SK-N-SH treated with all-trans-retinoic acid at 6 μM for 48 hours (cell line): ENCODE measurements at regions not wholly inside any gene's neighbourhood (a gene's known extent, or its start where the extent isn't known, plus 50 kb on each side); places are given as distances from the start of the nearest gene placed in this dataset.

ENCODE experiments used
- ATAC-seq: fragments of 200-7000 bp; cut with Tn5 transposase; 3 replicates; pipeline ENCODE4 v1.9.1; 2020; ENCODE audit warnings: mild to moderate bottlenecking, moderate library complexity
- ARNTL ChIP-seq: fragments of 450-650 bp; formaldehyde crosslinking; IDR thresholded peaks from 2 replicates; pipeline ENCODE4 v1.5.0; 2020; ENCODE audit warnings: low read depth, mild to moderate bottlenecking, moderate library complexity, borderline replicate concordance
- CSDC2 ChIP-seq: fragments of 250-450 bp; sonication (Bioruptor Pico); IDR thresholded peaks from 2 replicates; pipeline ENCODE4 v1.5.0; 2020; ENCODE audit warnings: mild to moderate bottlenecking, moderate library complexity
- ESRRG ChIP-seq: fragments of 250-450 bp; sonication (Bioruptor Pico); IDR thresholded peaks from 2 replicates; pipeline ENCODE4 v1.6.1; 2021; ENCODE audit warnings: mild to moderate bottlenecking
- GLIS3 ChIP-seq: fragments of 250-450 bp; sonication (Bioruptor Pico); IDR thresholded peaks from 2 replicates; pipeline ENCODE4 v1.5.0; 2020; ENCODE audit warnings: mild to moderate bottlenecking, moderate library complexity
- ISL1 ChIP-seq: fragments of 250-450 bp; sonication (Bioruptor Pico); IDR thresholded peaks from 2 replicates; pipeline ENCODE4 v2.1.2; 2022; ENCODE audit warnings: mild to moderate bottlenecking, moderate library complexity
- OSR1 ChIP-seq: fragments of 250-450 bp; sonication (Bioruptor Pico); IDR thresholded peaks from 2 replicates; pipeline ENCODE4 v1.8.0; 2022; ENCODE audit warnings: moderate library complexity, mild to moderate bottlenecking, inconsistent platforms
- PATZ1 ChIP-seq: fragments of 250-450 bp; sonication (Bioruptor Pico); IDR thresholded peaks from 2 replicates; pipeline ENCODE4 v1.8.0; 2020; ENCODE audit warnings: mild to moderate bottlenecking, moderate library complexity, borderline replicate concordance
- PPARA ChIP-seq: fragments of 250-450 bp; sonication (Bioruptor Pico); IDR thresholded peaks from 2 replicates; pipeline ENCODE4 v1.5.0; 2020; ENCODE audit warnings: mild to moderate bottlenecking, borderline replicate concordance
- RARB ChIP-seq: fragments of 250-450 bp; sonication (Bioruptor Pico); IDR thresholded peaks from 2 replicates; pipeline ENCODE4 v1.8.0; 2021; ENCODE audit warnings: mild to moderate bottlenecking, moderate library complexity
- TOX ChIP-seq: fragments of 250-450 bp; sonication (Bioruptor Pico); IDR thresholded peaks from 2 replicates; pipeline ENCODE4 v1.8.0; 2021; ENCODE audit warnings: mild to moderate bottlenecking, moderate library complexity, borderline replicate concordance
- ZC3H10 ChIP-seq: fragments of 250-450 bp; sonication (Bioruptor Pico); IDR thresholded peaks from 2 replicates; pipeline ENCODE4 v1.5.1; 2021; ENCODE audit warnings: mild to moderate bottlenecking, moderate library complexity
- ZFP3 ChIP-seq: fragments of 250-450 bp; sonication (Bioruptor Pico); IDR thresholded peaks from 2 replicates; pipeline ENCODE4 v1.5.0; 2020; ENCODE audit warnings: mild to moderate bottlenecking, moderate library complexity
- ZFP30 ChIP-seq: fragments of 450-650 bp; formaldehyde crosslinking; IDR thresholded peaks from 2 replicates; pipeline ENCODE4 v1.5.0; 2022; ENCODE audit warnings: mild to moderate bottlenecking, moderate library complexity
- ZNF565 ChIP-seq: fragments of 450-650 bp; formaldehyde crosslinking; conservative IDR thresholded peaks from 2 replicates; pipeline ENCODE4 v1.5.0; 2020; ENCODE audit warnings: low read depth, mild to moderate bottlenecking, moderate library complexity
- ZNF70 ChIP-seq: fragments of 450-650 bp; formaldehyde crosslinking; IDR thresholded peaks from 2 replicates; pipeline ENCODE4 v1.5.0; 2020; ENCODE audit warnings: mild to moderate bottlenecking, moderate library complexity
- ZNF8 ChIP-seq: fragments of 450-650 bp; formaldehyde crosslinking; IDR thresholded peaks from 2 replicates; pipeline ENCODE4 v1.5.0; 2020; ENCODE audit warnings: mild to moderate bottlenecking, moderate library complexity
- TF ChIP-seq, protein P1 (sequence below): fragments of 250-450 bp; sonication (Bioruptor Pico); IDR thresholded peaks from 2 replicates; pipeline ENCODE4 v1.5.1; 2021; ENCODE audit warnings: mild to moderate bottlenecking, moderate library complexity
- TF ChIP-seq, protein P2 (sequence below): fragments of 250-450 bp; sonication (Bioruptor Pico); IDR thresholded peaks from 2 replicates; pipeline ENCODE4 v1.5.0; 2020; ENCODE audit warnings: mild to moderate bottlenecking, moderate library complexity
- TF ChIP-seq, protein P3 (sequence below): fragments of 250-450 bp; sonication (Bioruptor Pico); IDR thresholded peaks from 2 replicates; pipeline ENCODE4 v1.5.1; 2020; ENCODE audit warnings: low read depth, mild to moderate bottlenecking, moderate library complexity
- TF ChIP-seq, protein P4 (sequence below): fragments of 250-450 bp; sonication (Bioruptor Pico); IDR thresholded peaks from 2 replicates; pipeline ENCODE4 v1.8.0; 2021; ENCODE audit warnings: low read depth, mild to moderate bottlenecking, moderate library complexity, borderline replicate concordance

GRCh38 chr3:74343391-74343790, 271.1 kb downstream of the CNTN3 start:
- TF ChIP-seq ARNTL (CRISPR knock-in tag): no peak
- TF ChIP-seq ESRRG (CRISPR knock-in tag): no peak
- TF ChIP-seq, protein P1, sequence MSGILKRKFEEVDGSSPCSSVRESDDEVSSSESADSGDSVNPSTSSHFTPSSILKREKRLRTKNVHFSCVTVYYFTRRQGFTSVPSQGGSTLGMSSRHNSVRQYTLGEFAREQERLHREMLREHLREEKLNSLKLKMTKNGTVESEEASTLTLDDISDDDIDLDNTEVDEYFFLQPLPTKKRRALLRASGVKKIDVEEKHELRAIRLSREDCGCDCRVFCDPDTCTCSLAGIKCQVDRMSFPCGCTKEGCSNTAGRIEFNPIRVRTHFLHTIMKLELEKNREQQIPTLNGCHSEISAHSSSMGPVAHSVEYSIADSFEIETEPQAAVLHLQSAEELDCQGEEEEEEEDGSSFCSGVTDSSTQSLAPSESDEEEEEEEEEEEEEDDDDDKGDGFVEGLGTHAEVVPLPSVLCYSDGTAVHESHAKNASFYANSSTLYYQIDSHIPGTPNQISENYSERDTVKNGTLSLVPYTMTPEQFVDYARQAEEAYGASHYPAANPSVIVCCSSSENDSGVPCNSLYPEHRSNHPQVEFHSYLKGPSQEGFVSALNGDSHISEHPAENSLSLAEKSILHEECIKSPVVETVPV (CRISPR knock-in tag): no peak
- TF ChIP-seq TOX (CRISPR knock-in tag): no peak
- TF ChIP-seq ISL1 (CRISPR knock-in tag): no peak
- no peak for ATAC-seq

- ATAC-seq: no peak
- TF ChIP-seq CSDC2 (CRISPR knock-in tag) (no peak), ZFP3 (CRISPR knock-in tag) (no peak), ISL1 (CRISPR knock-in tag) (no peak), ZNF70 (CRISPR knock-in tag) (no peak), ZFP30 (CRISPR knock-in tag) (no peak), ZNF8 (CRISPR knock-in tag) (no peak), ARNTL (CRISPR knock-in tag) (no peak), ZC3H10 (CRISPR knock-in tag) (no peak), TOX (CRISPR knock-in tag) (no peak), PATZ1 (CRISPR knock-in tag) (no peak), OSR1 (CRISPR knock-in tag) (no peak), PPARA (CRISPR knock-in tag) (no peak), ESRRG (CRISPR knock-in tag) (no peak), GLIS3 (CRISPR knock-in tag) (no peak), RARB (CRISPR knock-in tag) (no peak), ZNF565 (no peak)
- TF ChIP-seq, protein P1 (CRISPR knock-in tag): no peak
- TF ChIP-seq, protein P2, sequence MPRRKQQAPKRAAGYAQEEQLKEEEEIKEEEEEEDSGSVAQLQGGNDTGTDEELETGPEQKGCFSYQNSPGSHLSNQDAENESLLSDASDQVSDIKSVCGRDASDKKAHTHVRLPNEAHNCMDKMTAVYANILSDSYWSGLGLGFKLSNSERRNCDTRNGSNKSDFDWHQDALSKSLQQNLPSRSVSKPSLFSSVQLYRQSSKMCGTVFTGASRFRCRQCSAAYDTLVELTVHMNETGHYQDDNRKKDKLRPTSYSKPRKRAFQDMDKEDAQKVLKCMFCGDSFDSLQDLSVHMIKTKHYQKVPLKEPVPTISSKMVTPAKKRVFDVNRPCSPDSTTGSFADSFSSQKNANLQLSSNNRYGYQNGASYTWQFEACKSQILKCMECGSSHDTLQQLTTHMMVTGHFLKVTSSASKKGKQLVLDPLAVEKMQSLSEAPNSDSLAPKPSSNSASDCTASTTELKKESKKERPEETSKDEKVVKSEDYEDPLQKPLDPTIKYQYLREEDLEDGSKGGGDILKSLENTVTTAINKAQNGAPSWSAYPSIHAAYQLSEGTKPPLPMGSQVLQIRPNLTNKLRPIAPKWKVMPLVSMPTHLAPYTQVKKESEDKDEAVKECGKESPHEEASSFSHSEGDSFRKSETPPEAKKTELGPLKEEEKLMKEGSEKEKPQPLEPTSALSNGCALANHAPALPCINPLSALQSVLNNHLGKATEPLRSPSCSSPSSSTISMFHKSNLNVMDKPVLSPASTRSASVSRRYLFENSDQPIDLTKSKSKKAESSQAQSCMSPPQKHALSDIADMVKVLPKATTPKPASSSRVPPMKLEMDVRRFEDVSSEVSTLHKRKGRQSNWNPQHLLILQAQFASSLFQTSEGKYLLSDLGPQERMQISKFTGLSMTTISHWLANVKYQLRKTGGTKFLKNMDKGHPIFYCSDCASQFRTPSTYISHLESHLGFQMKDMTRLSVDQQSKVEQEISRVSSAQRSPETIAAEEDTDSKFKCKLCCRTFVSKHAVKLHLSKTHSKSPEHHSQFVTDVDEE (CRISPR knock-in tag): no peak
- TF ChIP-seq, protein P3, sequence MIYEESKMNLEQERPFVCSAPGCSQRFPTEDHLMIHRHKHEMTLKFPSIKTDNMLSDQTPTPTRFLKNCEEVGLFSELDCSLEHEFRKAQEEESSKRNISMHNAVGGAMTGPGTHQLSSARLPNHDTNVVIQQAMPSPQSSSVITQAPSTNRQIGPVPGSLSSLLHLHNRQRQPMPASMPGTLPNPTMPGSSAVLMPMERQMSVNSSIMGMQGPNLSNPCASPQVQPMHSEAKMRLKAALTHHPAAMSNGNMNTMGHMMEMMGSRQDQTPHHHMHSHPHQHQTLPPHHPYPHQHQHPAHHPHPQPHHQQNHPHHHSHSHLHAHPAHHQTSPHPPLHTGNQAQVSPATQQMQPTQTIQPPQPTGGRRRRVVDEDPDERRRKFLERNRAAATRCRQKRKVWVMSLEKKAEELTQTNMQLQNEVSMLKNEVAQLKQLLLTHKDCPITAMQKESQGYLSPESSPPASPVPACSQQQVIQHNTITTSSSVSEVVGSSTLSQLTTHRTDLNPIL (CRISPR knock-in tag): no peak
- TF ChIP-seq, protein P4, sequence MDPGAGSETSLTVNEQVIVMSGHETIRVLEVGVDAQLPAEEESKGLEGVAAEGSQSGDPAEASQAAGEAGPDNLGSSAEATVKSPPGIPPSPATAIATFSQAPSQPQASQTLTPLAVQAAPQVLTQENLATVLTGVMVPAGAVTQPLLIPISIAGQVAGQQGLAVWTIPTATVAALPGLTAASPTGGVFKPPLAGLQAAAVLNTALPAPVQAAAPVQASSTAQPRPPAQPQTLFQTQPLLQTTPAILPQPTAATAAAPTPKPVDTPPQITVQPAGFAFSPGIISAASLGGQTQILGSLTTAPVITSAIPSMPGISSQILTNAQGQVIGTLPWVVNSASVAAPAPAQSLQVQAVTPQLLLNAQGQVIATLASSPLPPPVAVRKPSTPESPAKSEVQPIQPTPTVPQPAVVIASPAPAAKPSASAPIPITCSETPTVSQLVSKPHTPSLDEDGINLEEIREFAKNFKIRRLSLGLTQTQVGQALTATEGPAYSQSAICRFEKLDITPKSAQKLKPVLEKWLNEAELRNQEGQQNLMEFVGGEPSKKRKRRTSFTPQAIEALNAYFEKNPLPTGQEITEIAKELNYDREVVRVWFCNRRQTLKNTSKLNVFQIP (CRISPR knock-in tag): no peak
Measured at GRCh38 chr3:74338998-74339397, 275.5 kb downstream of the CNTN3 start.

GRCh38 chr3:74332165-74332564, 282.3 kb downstream of the CNTN3 start:
- TF ChIP-seq PATZ1 (CRISPR knock-in tag) (no peak), ARNTL (CRISPR knock-in tag) (no peak), PPARA (CRISPR knock-in tag) (no peak), ZC3H10 (CRISPR knock-in tag) (no peak), ZFP30 (CRISPR knock-in tag) (no peak), ESRRG (CRISPR knock-in tag) (no peak), ISL1 (CRISPR knock-in tag) (peak; percentile 86)
- ATAC-seq: peak; percentile 54
